ENCODE measurements at regions not wholly inside any gene's neighbourhood (a gene's known extent, or its start where the extent isn't known, plus 50 kb on each side); places are given as distances from the start of the nearest gene placed in this dataset.
"Not testable (repeated sequence)": the region's sequence is repeated elsewhere in the genome, so short reads cannot be mapped to it uniquely, and the experiment has no call there.

DNA sequence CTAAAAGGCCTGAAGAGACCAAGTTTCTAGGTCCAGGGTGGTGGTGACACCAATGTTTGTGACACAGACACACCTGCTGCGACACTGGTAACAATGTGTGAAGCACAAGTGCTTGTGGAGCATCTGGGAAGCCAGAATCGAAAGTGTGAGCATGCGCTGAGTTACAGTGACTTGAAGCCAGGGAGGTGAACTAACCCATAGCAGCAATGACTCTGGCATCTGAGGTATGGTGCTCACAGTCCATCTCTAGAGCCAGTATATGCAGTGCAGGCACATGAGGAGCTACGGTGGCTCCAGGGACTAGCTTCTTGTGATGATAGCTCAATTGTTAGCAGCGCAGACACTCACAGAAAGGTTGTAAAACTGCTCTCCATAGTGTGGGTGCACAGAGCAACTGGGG, 430.3 kb downstream of the PRIM2 start:
- TF ChIP-seq, protein P1, sequence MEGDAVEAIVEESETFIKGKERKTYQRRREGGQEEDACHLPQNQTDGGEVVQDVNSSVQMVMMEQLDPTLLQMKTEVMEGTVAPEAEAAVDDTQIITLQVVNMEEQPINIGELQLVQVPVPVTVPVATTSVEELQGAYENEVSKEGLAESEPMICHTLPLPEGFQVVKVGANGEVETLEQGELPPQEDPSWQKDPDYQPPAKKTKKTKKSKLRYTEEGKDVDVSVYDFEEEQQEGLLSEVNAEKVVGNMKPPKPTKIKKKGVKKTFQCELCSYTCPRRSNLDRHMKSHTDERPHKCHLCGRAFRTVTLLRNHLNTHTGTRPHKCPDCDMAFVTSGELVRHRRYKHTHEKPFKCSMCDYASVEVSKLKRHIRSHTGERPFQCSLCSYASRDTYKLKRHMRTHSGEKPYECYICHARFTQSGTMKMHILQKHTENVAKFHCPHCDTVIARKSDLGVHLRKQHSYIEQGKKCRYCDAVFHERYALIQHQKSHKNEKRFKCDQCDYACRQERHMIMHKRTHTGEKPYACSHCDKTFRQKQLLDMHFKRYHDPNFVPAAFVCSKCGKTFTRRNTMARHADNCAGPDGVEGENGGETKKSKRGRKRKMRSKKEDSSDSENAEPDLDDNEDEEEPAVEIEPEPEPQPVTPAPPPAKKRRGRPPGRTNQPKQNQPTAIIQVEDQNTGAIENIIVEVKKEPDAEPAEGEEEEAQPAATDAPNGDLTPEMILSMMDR (conservative IDR thresholded peaks at IDR 0.05; ENCODE audit: low read depth, low read length), result not testable (repeated sequence)
- not testable (repeated sequence) for TF ChIP-seq EZH2phosphoT487 (IDR thresholded peaks at IDR 0.05; ENCODE audit: borderline replicate concordance, low read length)
